GM23338 (cell line): ENCODE measurements at regions not wholly inside any gene's neighbourhood (a gene's known extent, or its start where the extent isn't known, plus 50 kb on each side); places are given as distances from the start of the nearest gene placed in this dataset.

Source experiments
- ATAC-seq: fragments of 200-7000 bp; cut with Tn5 transposase; 3 replicates; pipeline ENCODE4 v1.9.1; 2020
- DNase-seq: peaks from one replicate; pipeline ENCODE4 v3.0.0-alpha.2; 2015; ENCODE audit warnings: low spot score
- H2AFZ ChIP-seq: fragments of 200-600 bp; sonication (generic); 2 replicates; pipeline ENCODE4 v1.8.0; 2016; ENCODE audit warnings: antibody characterized with exemption, mild to moderate bottlenecking, moderate library complexity
- H3F3A ChIP-seq: fragments of 200-600 bp; sonication (generic); replicated peaks from 2 replicates; pipeline ENCODE4 v1.8.0; 2017; ENCODE audit warnings: antibody characterized with exemption, mixed run types, low read depth
- H3K27ac ChIP-seq: fragments of 200-600 bp; sonication (generic); 2 replicates; pipeline ENCODE4 v1.6.1; 2016; ENCODE audit warnings: low read depth
- H3K27me3 ChIP-seq: fragments of 200-600 bp; sonication (generic); 2 replicates; pipeline ENCODE4 v1.8.0; 2016; ENCODE audit warnings: mild to moderate bottlenecking, mixed run types, moderate library complexity; ENCODE audit not compliant: insufficient read depth
- H3K36me3 ChIP-seq: fragments of 200-600 bp; sonication (generic); 2 replicates; pipeline ENCODE4 v1.8.0; 2016; ENCODE audit warnings: mild to moderate bottlenecking; ENCODE audit not compliant: insufficient read depth
- H3K4me1 ChIP-seq: fragments of 200-600 bp; sonication (generic); 2 replicates; pipeline ENCODE4 v1.8.0; 2016; ENCODE audit warnings: mild to moderate bottlenecking, moderate library complexity; ENCODE audit not compliant: insufficient read depth
- H3K4me2 ChIP-seq: fragments of 200-600 bp; sonication (generic); 2 replicates; pipeline ENCODE4 v1.7.1; 2017; ENCODE audit warnings: mixed run types
- H3K4me3 ChIP-seq: fragments of 200-600 bp; sonication (generic); 2 replicates; pipeline ENCODE4 v1.6.1; 2016; ENCODE audit warnings: mixed run types
- H3K79me2 ChIP-seq: fragments of 200-600 bp; sonication (generic); replicated peaks from 2 replicates; pipeline ENCODE4 v1.8.0; 2017; ENCODE audit warnings: mild to moderate bottlenecking; ENCODE audit not compliant: insufficient read depth
- H3K9me2 ChIP-seq: fragments of 200-600 bp; sonication (generic); 2 replicates; pipeline ENCODE4 v1.8.0; 2017; ENCODE audit not compliant: insufficient read depth
- H4K20me1 ChIP-seq: fragments of 200-600 bp; sonication (generic); replicated peaks from 2 replicates; pipeline ENCODE4 v1.8.0; 2017; ENCODE audit warnings: mild to moderate bottlenecking; ENCODE audit not compliant: insufficient read depth
- H3K27ac Mint-ChIP-seq: 2 replicates; pipeline ENCODE4 v1.8.0; 2020; ENCODE audit warnings: inconsistent platforms, mild to moderate bottlenecking, moderate library complexity, mixed read lengths
- H3K27me3 Mint-ChIP-seq: 3 replicates; pipeline ENCODE4 v1.8.0; 2022; ENCODE audit warnings: low read depth, mild to moderate bottlenecking, moderate library complexity, mixed read lengths, inconsistent platforms; ENCODE audit not compliant: insufficient read depth, poor library complexity
- H3K36me3 Mint-ChIP-seq: 3 replicates; pipeline ENCODE4 v1.8.0; 2021; ENCODE audit warnings: low read depth, mild to moderate bottlenecking, inconsistent platforms, moderate library complexity, mixed read lengths
- H3K4me1 Mint-ChIP-seq: 3 replicates; pipeline ENCODE4 v1.8.0; 2020; ENCODE audit warnings: mild to moderate bottlenecking, inconsistent platforms, mixed read lengths
- H3K4me3 Mint-ChIP-seq: 3 replicates; pipeline ENCODE4 v1.8.0; 2021; ENCODE audit warnings: moderate library complexity, mild to moderate bottlenecking, inconsistent platforms, mixed read lengths
- H3K9me3 Mint-ChIP-seq: 3 replicates; pipeline ENCODE4 v1.8.0; 2020; ENCODE audit warnings: moderate library complexity, mild to moderate bottlenecking, inconsistent platforms, mixed read lengths
- CREB1 ChIP-seq: fragments of 250-450 bp; sonication (Bioruptor Pico); IDR thresholded peaks from 2 replicates; pipeline ENCODE4 v1.5.0; 2020; ENCODE audit warnings: low read depth, mild to moderate bottlenecking, moderate library complexity
- EZH2 ChIP-seq: fragments of 200-600 bp; sonication (generic); IDR thresholded peaks from one replicate; pipeline ENCODE4 v1.8.0; 2017; ENCODE audit warnings: antibody characterized with exemption, mild to moderate bottlenecking, low read depth; ENCODE audit not compliant: unreplicated experiment
- EZH2phosphoT487 ChIP-seq: fragments of 200-600 bp; sonication (generic); IDR thresholded peaks from one replicate; pipeline ENCODE4 v1.8.1; 2018; ENCODE audit warnings: antibody characterized with exemption; ENCODE audit not compliant: unreplicated experiment
- JUNB ChIP-seq: IDR thresholded peaks from one replicate; pipeline ENCODE4 v1.6.1; 2016; ENCODE audit warnings: antibody characterized with exemption; ENCODE audit not compliant: unreplicated experiment
- NANOG ChIP-seq: IDR thresholded peaks from 2 replicates; pipeline ENCODE4 v1.6.1; 2016; ENCODE audit warnings: antibody characterized with exemption, borderline replicate concordance
- POLR2AphosphoS5 ChIP-seq: IDR thresholded peaks from 2 replicates; pipeline ENCODE4 v1.6.1; 2016; ENCODE audit warnings: antibody characterized with exemption, low read depth
- ZNF114 ChIP-seq: fragments of 250-450 bp; sonication (Bioruptor Pico); IDR thresholded peaks from 2 replicates; pipeline ENCODE4 v1.5.0; 2020; ENCODE audit warnings: mild to moderate bottlenecking, moderate library complexity
- ZNF331 ChIP-seq: fragments of 250-450 bp; sonication (Bioruptor Pico); IDR thresholded peaks from 2 replicates; pipeline ENCODE4 v1.5.0; 2020; ENCODE audit warnings: low read depth, mild to moderate bottlenecking, moderate library complexity
- TF ChIP-seq, protein P1 (sequence below), 2 experiments: fragments of 200-600 bp in 1 of 2; sonication (generic) in 1 of 2; conservative IDR thresholded peaks; 2 replicates each; pipeline versions ENCODE4 v1.5.1 to v1.6.1; 2016 to 2017; ENCODE audit warnings: antibody characterized with exemption in 2 of 2, low read depth in 2 of 2, mild to moderate bottlenecking in 2 of 2, moderate library complexity in 1 of 2
- TF ChIP-seq, protein P2 (sequence below): IDR thresholded peaks from 2 replicates; pipeline ENCODE4 v1.6.1; 2016; ENCODE audit warnings: antibody characterized with exemption
- TF ChIP-seq, protein P3 (sequence below): fragments of 250-450 bp; sonication (Bioruptor Pico); IDR thresholded peaks from 2 replicates; pipeline ENCODE4 v1.5.0; 2020; ENCODE audit warnings: mild to moderate bottlenecking, moderate library complexity

DNA sequence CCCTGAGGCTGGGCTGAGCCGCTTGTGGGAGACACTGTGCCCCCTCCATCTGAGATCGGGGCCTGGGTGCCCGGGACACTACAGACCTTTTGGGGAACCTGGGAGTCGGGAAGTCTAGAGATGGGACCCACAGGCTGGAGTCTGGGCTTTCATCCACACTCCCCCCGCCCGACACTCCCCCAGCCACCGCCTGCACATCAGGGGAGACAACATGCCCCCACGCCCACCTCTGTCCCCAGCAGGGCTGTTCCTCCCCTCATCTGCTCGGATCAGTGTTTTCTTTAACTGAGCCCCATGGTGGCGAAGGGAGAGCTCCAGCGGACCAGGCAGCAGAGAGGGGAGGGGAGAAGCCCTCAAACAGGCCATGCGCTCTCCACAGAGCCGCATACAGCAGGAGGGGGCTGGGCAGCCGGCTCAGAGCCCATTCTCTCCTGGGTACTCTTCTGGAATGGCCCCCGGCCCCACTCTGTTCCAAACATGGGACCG, 174.7 kb downstream of the IGLL1 start (continued):
- TF ChIP-seq POLR2AphosphoS5 (no peak), NANOG (no peak), CREB1 (CRISPR knock-in tag) (no peak), EZH2phosphoT487 (no peak), JUNB (no peak)
- TF ChIP-seq, protein P1, sequence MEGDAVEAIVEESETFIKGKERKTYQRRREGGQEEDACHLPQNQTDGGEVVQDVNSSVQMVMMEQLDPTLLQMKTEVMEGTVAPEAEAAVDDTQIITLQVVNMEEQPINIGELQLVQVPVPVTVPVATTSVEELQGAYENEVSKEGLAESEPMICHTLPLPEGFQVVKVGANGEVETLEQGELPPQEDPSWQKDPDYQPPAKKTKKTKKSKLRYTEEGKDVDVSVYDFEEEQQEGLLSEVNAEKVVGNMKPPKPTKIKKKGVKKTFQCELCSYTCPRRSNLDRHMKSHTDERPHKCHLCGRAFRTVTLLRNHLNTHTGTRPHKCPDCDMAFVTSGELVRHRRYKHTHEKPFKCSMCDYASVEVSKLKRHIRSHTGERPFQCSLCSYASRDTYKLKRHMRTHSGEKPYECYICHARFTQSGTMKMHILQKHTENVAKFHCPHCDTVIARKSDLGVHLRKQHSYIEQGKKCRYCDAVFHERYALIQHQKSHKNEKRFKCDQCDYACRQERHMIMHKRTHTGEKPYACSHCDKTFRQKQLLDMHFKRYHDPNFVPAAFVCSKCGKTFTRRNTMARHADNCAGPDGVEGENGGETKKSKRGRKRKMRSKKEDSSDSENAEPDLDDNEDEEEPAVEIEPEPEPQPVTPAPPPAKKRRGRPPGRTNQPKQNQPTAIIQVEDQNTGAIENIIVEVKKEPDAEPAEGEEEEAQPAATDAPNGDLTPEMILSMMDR (conservative IDR thresholded peaks at IDR 0.05; ENCODE audit: low read depth in 2 of 2) = no peak
- TF ChIP-seq, protein P2, sequence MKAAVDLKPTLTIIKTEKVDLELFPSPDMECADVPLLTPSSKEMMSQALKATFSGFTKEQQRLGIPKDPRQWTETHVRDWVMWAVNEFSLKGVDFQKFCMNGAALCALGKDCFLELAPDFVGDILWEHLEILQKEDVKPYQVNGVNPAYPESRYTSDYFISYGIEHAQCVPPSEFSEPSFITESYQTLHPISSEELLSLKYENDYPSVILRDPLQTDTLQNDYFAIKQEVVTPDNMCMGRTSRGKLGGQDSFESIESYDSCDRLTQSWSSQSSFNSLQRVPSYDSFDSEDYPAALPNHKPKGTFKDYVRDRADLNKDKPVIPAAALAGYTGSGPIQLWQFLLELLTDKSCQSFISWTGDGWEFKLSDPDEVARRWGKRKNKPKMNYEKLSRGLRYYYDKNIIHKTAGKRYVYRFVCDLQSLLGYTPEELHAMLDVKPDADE = no peak

DNA sequence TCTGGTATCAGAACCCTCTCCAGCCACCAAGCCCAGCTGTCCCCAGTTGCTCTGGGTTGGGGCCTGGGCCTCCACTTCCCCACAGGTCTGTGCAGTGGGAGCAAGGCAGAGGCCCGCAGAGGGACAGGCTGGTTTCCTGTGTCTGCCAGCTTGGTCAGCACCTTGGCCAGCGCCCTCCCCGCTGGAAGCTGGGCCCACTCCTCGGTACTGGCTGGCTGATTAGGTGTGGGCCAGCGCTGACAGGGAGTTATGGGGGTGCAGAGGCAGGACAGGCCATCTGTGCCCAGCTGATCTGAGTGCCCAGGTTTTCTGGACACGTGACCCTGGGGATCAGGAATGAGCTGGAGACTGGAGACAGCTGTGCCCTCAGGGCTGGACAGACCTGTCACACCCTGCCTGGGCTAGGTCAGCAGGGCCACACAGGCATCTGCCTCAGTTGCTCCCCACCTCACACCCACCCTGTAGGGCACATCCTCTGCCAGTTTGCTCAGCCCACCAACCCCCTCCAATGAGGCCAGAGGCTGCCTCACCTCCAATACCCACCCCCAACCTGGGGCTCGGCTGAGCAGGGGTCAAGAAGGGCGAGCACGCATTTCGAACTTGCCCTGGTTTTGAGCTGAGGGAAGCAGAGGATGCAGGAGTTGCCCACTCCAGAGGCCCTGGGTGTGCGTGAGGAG, 175.3 kb downstream of the IGLL1 start:
- Histone ChIP-seq H2AFZ (no peak overlapping the region), H3F3A (no peaks in the 10 kb centered on the region), H3K4me1 (peaks cover 10% of the 10 kb centered on the region), H3K27ac (no peak overlapping the region), H3K36me3 (no peaks in the 10 kb centered on the region), H3K4me3 (no peak overlapping the region), H3K4me2 (no peak overlapping the region), H3K79me2 (no peaks in the 10 kb centered on the region), H3K27me3 (no peaks in the 10 kb centered on the region), H3K9me2 (no peaks in the 10 kb centered on the region), H4K20me1 (no peaks in the 10 kb centered on the region)
- H3K27ac Mint-ChIP-seq = no peak overlapping the region
- peaks cover 12% of the 10 kb centered on the region for H3K4me1 Mint-ChIP-seq
- peaks cover 15% of the 10 kb centered on the region for H3K27me3 Mint-ChIP-seq
- no peaks in the 10 kb centered on the region for H3K9me3 Mint-ChIP-seq
- no peaks in the 10 kb centered on the region for H3K36me3 Mint-ChIP-seq
- ATAC-seq (peak; percentile 54), DNase-seq (peak; percentile 58)
- no peak overlapping the region for H3K4me3 Mint-ChIP-seq
- TF ChIP-seq, protein P2 = no peak
- no peak for TF ChIP-seq ZNF331 (CRISPR knock-in tag)
- TF ChIP-seq EZH2 = no peak
- TF ChIP-seq POLR2AphosphoS5 = no peak
- no peak for TF ChIP-seq ZNF114 (CRISPR knock-in tag)
- TF ChIP-seq, protein P3, sequence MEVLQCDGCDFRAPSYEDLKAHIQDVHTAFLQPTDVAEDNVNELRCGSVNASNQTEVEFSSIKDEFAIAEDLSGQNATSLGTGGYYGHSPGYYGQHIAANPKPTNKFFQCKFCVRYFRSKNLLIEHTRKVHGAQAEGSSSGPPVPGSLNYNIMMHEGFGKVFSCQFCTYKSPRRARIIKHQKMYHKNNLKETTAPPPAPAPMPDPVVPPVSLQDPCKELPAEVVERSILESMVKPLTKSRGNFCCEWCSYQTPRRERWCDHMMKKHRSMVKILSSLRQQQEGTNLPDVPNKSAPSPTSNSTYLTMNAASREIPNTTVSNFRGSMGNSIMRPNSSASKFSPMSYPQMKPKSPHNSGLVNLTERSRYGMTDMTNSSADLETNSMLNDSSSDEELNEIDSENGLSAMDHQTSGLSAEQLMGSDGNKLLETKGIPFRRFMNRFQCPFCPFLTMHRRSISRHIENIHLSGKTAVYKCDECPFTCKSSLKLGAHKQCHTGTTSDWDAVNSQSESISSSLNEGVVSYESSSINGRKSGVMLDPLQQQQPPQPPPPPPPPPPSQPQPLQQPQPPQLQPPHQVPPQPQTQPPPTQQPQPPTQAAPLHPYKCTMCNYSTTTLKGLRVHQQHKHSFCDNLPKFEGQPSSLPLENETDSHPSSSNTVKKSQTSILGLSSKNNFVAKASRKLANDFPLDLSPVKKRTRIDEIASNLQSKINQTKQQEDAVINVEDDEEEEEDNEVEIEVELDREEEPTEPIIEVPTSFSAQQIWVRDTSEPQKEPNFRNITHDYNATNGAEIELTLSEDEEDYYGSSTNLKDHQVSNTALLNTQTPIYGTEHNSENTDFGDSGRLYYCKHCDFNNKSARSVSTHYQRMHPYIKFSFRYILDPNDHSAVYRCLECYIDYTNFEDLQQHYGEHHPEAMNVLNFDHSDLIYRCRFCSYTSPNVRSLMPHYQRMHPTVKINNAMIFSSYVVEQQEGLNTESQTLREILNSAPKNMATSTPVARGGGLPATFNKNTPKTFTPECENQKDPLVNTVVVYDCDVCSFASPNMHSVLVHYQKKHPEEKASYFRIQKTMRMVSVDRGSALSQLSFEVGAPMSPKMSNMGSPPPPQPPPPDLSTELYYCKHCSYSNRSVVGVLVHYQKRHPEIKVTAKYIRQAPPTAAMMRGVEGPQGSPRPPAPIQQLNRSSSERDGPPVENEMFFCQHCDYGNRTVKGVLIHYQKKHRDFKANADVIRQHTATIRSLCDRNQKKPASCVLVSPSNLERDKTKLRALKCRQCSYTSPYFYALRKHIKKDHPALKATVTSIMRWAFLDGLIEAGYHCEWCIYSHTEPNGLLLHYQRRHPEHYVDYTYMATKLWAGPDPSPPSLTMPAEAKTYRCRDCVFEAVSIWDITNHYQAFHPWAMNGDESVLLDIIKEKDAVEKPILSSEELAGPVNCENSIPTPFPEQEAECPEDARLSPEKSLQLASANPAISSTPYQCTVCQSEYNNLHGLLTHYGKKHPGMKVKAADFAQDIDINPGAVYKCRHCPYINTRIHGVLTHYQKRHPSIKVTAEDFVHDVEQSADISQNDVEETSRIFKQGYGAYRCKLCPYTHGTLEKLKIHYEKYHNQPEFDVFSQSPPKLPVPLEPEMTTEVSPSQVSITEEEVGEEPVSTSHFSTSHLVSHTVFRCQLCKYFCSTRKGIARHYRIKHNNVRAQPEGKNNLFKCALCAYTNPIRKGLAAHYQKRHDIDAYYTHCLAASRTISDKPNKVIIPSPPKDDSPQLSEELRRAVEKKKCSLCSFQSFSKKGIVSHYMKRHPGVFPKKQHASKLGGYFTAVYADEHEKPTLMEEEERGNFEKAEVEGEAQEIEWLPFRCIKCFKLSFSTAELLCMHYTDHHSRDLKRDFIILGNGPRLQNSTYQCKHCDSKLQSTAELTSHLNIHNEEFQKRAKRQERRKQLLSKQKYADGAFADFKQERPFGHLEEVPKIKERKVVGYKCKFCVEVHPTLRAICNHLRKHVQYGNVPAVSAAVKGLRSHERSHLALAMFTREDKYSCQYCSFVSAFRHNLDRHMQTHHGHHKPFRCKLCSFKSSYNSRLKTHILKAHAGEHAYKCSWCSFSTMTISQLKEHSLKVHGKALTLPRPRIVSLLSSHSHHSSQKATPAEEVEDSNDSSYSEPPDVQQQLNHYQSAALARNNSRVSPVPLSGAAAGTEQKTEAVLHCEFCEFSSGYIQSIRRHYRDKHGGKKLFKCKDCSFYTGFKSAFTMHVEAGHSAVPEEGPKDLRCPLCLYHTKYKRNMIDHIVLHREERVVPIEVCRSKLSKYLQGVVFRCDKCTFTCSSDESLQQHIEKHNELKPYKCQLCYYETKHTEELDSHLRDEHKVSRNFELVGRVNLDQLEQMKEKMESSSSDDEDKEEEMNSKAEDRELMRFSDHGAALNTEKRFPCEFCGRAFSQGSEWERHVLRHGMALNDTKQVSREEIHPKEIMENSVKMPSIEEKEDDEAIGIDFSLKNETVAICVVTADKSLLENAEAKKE = no peak
